ENCODE measurements at regions not wholly inside any gene's neighbourhood (a gene's known extent, or its start where the extent isn't known, plus 50 kb on each side); places are given as distances from the start of the nearest gene placed in this dataset.

DNA sequence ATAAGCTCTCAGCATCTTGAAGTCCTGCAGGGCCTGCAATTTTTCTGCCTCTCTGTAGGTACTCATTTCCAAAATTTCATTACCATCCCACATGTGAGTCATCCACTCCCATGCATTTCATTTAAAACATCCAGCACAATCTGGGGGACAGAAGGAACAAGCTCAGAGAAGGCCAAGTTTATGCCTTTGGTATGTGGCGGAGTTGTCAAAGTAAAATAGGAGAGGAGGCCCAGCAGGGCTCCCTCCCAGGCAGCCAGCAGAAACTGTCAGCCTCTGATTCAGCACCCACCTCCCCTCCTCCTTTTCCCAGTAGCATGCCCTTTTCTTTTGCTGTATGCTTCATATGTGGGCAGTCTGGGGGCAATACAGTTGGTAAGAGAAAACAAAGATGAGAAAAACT lies 126.4 kb upstream of the ZNF366 start:
- Histone ChIP-seq H3K27ac (no peak overlapping the region), H3K36me3 (replicated peaks) (no peaks in the 10 kb centered on the region), H3K27me3 (replicated peaks) (no peaks in the 10 kb centered on the region), H3K4me3 (ENCODE audit: low read depth, low read length) (no peak overlapping the region)
- peak; percentile 42 for DNase-seq
- TF ChIP-seq CTCF (IDR thresholded peaks at IDR 0.05; ENCODE audit: low read depth, low read length, missing control alignments): no peak
- in situ Hi-C loops (cut with HindIII; ENCODE audit: low pct_ligation_motif_present, low sequenced_read_pairs): no loop called here

DNA sequence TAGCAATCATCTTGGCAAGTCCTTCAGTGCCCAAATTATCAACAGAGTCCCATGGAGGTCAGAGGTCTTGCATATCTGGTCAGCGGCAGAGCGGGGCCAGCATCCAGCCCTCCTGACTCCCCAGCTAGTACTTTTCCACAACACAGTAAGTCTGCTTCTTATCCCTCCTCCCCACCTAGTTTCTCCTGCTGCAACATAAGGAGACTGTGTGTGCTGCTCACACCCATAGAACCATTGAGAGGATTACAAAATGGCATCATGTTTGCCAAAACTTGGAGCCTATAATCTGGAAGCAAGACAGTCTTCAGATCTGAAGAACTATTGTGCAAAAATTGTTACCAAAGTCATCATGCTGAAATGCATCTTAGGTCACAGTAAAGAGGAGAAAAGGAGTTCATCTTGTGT lies 125.8 kb upstream of the ZNF366 start:
- Histone ChIP-seq H3K27me3 (replicated peaks) (no peaks in the 10 kb centered on the region), H3K4me3 (ENCODE audit: low read depth, low read length) (no peak overlapping the region), H3K36me3 (replicated peaks) (no peaks in the 10 kb centered on the region), H3K27ac (no peak overlapping the region)
- in situ Hi-C loops (cut with HindIII; ENCODE audit: low pct_ligation_motif_present, low sequenced_read_pairs): no loop called here
- no peak for DNase-seq
- TF ChIP-seq CTCF (IDR thresholded peaks at IDR 0.05; ENCODE audit: low read depth, low read length, missing control alignments): no peak

- in situ Hi-C loops (cut with HindIII; ENCODE audit: low pct_ligation_motif_present, low sequenced_read_pairs): no loop called here
- H3K27me3 ChIP-seq (replicated peaks): no peaks in the 10 kb centered on the region
- TF ChIP-seq CTCF (IDR thresholded peaks at IDR 0.05; ENCODE audit: low read depth, low read length, missing control alignments): no peak
- no peak overlapping the region for H3K27ac ChIP-seq
- H3K36me3 ChIP-seq (replicated peaks): no peaks in the 10 kb centered on the region
- H3K4me3 ChIP-seq (ENCODE audit: low read depth, low read length): no peak overlapping the region
- DNase-seq: no peak
Measured at GRCh38 chr5:72630721-72631120, 123.5 kb upstream of the ZNF366 start.

DNA sequence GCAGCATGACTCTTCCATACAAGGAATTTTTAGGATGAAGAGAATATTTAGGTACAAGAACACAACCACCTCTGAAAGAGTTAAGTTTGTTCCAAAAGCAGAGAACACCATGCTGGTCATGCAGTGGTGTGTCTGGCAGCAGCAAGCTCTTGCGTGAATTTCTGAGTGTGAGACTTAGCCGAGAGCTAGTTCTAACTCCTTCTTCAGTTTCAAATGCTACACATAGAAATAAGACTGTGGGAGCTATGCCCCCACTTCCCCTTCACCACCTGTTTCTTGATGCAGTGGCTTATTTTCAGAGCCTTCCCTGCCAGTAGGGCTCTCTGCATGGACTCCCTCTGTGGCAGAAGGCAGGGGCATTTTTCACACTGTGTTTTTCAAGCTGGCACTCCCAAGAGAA lies 122.9 kb upstream of the ZNF366 start:
- TF ChIP-seq CTCF (IDR thresholded peaks at IDR 0.05; ENCODE audit: low read depth, low read length, missing control alignments): no peak
- Histone ChIP-seq H3K36me3 (replicated peaks) (no peaks in the 10 kb centered on the region), H3K27me3 (replicated peaks) (no peaks in the 10 kb centered on the region), H3K4me3 (ENCODE audit: low read depth, low read length) (no peak overlapping the region), H3K27ac (no peak overlapping the region)
- DNase-seq: no peak
- in situ Hi-C loops (cut with HindIII; ENCODE audit: low pct_ligation_motif_present, low sequenced_read_pairs): no loop called here

- no peak for TF ChIP-seq CTCF (IDR thresholded peaks at IDR 0.05; ENCODE audit: low read depth, low read length, missing control alignments)
- Histone ChIP-seq H3K36me3 (replicated peaks) (no peaks in the 10 kb centered on the region), H3K27ac (no peak overlapping the region), H3K27me3 (replicated peaks) (no peaks in the 10 kb centered on the region), H3K4me3 (ENCODE audit: low read depth, low read length) (no peak overlapping the region)
- no peak for DNase-seq
- in situ Hi-C loops (cut with HindIII; ENCODE audit: low pct_ligation_motif_present, low sequenced_read_pairs): no loop called here
Measured at GRCh38 chr5:72628771-72629371, 121.7 kb upstream of the ZNF366 start.

- in situ Hi-C loops (cut with HindIII; ENCODE audit: low pct_ligation_motif_present, low sequenced_read_pairs): no loop called here
Measured at GRCh38 chr5:72625332-72625731, 118.1 kb upstream of the ZNF366 start.

More at GRCh38 chr5:72625332-72625731, 118.1 kb upstream of the ZNF366 start:
- no peak for TF ChIP-seq CTCF (IDR thresholded peaks at IDR 0.05; ENCODE audit: low read depth, low read length, missing control alignments)
- Histone ChIP-seq H3K36me3 (replicated peaks) (no peaks in the 10 kb centered on the region), H3K4me3 (ENCODE audit: low read depth, low read length) (no peak overlapping the region), H3K27me3 (replicated peaks) (no peaks in the 10 kb centered on the region), H3K27ac (no peak overlapping the region)
- DNase-seq: no peak

Data from brain microvascular endothelial cell (primary cell).